Fibroblast of the aortic adventitia (primary cell): ENCODE measurements at regions not wholly inside any gene's neighbourhood (a gene's known extent, or its start where the extent isn't known, plus 50 kb on each side); places are given as distances from the start of the nearest gene placed in this dataset.

Experiments used
- DNase-seq: peaks from one replicate; pipeline ENCODE4 v3.0.0-alpha.2; 2010; ENCODE audit warnings: low read depth
- H3K4me3 ChIP-seq: 2 replicates; pipeline ENCODE4 v1.5.1; 2011; ENCODE audit warnings: low read depth, mild to moderate bottlenecking, control low read depth, low read length, moderate library complexity
- TF ChIP-seq, protein P1 (sequence below): IDR thresholded peaks from 2 replicates; pipeline ENCODE4 v1.5.1; 2011; ENCODE audit warnings: mild to moderate bottlenecking, low read length, control low read depth, inconsistent platforms; ENCODE audit not compliant: insufficient read depth

DNA sequence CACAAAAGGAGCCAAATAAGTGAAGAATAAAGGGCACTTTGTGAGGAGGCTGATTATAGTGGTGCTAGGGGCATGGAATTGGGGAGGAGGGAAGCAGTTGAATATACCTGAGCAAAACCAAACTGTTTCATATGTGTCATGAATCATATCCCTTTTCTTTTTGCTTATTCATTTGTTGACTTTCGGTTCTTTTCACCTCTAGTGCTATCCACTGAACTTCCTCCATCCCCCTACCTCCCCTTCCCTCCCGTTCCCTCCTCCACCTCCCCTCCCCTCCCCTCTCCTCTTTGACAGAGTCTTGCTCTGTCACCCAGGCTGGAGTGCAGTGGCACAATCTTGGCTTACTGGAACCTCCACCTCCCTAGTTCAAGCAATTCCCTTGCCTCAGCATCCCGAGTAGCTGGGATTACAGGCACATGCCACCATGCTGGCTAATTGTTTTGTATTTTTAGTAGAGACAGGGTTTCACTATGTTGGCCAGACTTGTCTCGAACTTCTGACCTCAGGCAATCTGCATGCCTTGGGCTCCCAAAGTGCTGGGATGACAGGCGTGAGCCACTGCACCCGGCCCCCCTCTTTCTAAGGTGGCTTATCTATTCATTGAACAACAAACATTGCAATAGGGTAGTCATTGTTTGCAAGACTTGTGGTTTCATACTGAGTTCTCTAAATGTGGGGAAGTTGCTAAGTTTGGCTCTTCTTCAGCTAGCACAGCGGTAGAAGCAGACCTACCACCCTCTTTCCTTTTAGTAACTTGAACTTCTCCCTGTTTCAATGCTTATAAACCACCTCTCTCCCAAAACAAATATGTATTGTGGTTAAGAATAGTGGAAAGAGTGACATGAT is 150.4 kb upstream of the PRPS1L1 start:
- TF ChIP-seq, protein P1, sequence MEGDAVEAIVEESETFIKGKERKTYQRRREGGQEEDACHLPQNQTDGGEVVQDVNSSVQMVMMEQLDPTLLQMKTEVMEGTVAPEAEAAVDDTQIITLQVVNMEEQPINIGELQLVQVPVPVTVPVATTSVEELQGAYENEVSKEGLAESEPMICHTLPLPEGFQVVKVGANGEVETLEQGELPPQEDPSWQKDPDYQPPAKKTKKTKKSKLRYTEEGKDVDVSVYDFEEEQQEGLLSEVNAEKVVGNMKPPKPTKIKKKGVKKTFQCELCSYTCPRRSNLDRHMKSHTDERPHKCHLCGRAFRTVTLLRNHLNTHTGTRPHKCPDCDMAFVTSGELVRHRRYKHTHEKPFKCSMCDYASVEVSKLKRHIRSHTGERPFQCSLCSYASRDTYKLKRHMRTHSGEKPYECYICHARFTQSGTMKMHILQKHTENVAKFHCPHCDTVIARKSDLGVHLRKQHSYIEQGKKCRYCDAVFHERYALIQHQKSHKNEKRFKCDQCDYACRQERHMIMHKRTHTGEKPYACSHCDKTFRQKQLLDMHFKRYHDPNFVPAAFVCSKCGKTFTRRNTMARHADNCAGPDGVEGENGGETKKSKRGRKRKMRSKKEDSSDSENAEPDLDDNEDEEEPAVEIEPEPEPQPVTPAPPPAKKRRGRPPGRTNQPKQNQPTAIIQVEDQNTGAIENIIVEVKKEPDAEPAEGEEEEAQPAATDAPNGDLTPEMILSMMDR = no peak
- H3K4me3 ChIP-seq = no peak overlapping the region
- peak; percentile 64 for DNase-seq

DNA sequence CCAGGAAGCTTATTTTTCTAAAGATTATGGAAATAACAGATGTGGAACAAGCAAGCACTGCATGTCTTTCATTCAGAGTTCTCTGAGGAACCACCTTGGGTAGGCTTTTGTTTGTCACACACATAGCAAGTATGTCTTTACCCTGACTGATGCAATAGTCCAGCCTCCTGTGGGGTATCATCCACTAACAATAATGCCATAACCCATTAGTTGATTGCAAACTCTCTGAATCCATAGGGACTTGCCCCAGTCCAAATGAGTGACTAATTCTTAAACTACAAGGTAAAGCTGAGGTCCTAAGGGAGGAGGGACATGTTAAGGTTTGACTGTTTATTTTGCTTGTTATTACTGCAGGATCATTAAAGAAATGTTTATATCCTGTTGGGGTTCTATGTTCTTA is 151.4 kb upstream of the PRPS1L1 start:
- DNase-seq = peak; percentile 5
- TF ChIP-seq, protein P1 = no peak
- no peak overlapping the region for H3K4me3 ChIP-seq

DNA sequence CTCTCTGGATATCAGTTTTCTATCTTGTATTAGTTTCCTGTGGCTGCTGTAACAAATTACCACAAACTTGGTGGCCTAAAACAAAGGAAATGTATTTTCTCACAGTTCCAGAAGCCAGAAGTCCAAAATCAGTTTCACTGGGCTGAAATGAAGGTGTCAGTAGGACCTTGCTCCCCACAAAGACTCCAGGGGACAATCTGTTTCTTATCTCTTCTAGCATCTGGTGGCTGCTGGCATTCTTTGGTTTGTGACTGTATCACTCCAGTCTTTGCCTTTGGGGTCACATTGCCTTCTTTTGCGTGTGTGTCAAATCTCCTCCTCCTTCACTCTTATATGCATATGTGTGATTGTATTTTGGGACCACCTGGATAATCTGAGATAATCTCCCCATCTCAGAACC is 153.0 kb upstream of the PRPS1L1 start:
- TF ChIP-seq, protein P1 = no peak
- no peak for DNase-seq
- no peak overlapping the region for H3K4me3 ChIP-seq

DNA sequence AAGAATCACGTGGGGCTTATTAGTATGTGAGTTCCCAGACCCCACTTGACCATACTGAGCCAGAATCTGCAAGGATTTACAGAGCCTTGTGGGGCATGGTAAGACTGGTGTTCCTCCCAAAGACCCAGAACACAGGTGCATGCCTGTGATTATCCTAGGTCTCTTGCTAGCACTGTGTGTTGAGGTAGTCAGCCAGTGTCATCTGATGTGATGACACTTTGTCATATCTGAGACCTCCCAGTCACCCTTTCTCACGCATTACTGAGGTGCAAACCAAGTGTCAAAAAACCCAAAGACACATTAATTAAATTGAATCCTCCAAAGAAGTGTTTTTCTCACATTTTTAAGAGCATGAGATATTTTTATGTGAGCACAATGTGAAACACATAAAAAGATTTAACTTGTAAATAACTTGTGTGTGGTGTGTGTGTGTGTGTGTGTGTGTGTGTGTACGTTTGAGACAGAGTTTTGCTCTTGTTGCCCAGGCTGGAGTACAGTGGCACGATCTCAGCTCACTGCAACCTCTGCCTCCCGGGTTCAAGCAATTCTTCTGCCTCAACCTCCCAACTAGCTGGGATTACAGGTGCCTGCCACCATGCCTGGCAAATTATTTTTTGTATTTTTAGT is 162.0 kb upstream of the PRPS1L1 start:
- DNase-seq = no peak
- no peak overlapping the region for H3K4me3 ChIP-seq
- TF ChIP-seq, protein P1 = no peak

DNA sequence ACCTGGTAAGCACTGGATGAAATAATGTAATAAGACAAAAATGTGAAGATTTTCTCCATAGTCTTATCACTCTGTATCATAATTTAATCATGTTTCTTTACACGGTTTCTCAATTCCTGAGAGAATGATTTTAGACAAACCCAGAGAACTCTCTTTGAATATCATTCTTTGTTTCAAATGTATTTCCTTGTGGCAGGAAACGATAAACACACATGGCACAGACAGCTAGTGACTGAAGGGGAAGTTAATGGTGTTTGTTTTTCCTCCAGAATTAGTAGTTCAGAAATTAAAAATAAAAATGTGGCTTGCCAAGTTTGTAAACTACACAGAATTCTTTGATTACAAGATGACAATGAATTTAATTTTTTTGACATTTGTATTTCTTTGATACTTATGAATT is 163.7 kb upstream of the PRPS1L1 start:
- TF ChIP-seq, protein P1 = no peak
- no peak for DNase-seq
- no peak overlapping the region for H3K4me3 ChIP-seq

DNA sequence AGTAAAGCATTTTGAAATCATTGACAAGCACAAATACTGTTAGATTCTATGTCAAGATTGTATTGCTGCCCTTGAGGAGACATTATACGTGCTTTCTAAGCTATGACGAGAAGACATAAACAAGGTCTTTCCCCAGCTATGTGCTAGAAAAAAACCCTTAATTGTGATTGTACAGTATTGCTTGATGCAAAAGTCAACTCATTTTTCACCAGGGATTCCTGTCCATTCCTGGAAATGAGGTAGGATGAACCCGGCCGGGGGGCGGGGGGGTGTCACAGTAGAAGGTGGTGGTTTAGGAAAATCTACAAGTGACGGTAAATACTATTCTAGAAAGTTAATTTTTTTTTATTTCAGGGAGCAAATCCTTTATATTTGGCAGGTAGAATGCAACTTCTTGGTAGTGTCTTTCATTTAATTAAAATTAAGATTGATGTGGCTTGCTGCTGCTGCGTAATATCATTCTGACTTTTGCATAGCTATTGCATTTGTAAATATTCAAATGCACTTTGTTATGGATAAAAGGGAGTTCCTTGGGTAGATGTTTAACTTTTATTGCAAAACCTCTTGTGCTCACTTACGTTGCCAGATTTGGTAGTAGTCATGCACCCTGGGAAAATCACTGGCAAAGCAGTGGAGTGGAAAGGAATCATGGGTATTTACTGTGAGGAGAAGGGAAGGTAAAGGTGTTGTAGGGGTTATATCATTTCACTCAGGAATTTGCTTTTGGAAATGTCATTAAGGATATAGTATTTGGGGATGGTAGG is 164.4 kb upstream of the PRPS1L1 start:
- TF ChIP-seq, protein P1 = no peak
- H3K4me3 ChIP-seq = no peak overlapping the region
- DNase-seq = no peak
